ENCODE measurements at regions not wholly inside any gene's neighbourhood (a gene's known extent, or its start where the extent isn't known, plus 50 kb on each side); places are given as distances from the start of the nearest gene placed in this dataset.

GRCh38 chr2:51103205-51103604 is 71.3 kb upstream of the NRXN1 start:
- peak; percentile 4 for DNase-seq (ENCODE audit: low read depth)

GRCh38 chr2:51093016-51093415 is 61.1 kb upstream of the NRXN1 start:
- no peak for DNase-seq (ENCODE audit: low read depth)

GRCh38 chr2:51085420-51086068 is 53.6 kb upstream of the NRXN1 start:
- no peak for DNase-seq (ENCODE audit: low read depth)

- DNase-seq (ENCODE audit: low read depth): no peak
Observed at GRCh38 chr2:51084750-51085149, 52.8 kb upstream of the NRXN1 start.

Measured in ELR (cell line).